Fibroblast of lung (primary cell): ENCODE measurements at regions not wholly inside any gene's neighbourhood (a gene's known extent, or its start where the extent isn't known, plus 50 kb on each side); places are given as distances from the start of the nearest gene placed in this dataset.

Experiments used
- DNase-seq, 2 donors: peaks; one replicate each; pipeline versions ENCODE4 v3.0.0 to v3.0.0-alpha.2; 2010; ENCODE audit warnings: low read depth in 2 of 2
- H2AFZ ChIP-seq: 2 replicates; pipeline ENCODE4 v1.5.1; 2012; ENCODE audit warnings: low read length, control low read depth, inconsistent platforms
- H3K27ac ChIP-seq: 2 replicates; pipeline ENCODE4 v1.5.1; 2011; ENCODE audit warnings: low read length, control low read depth; ENCODE audit not compliant: insufficient read depth
- H3K27me3 ChIP-seq: 2 replicates; pipeline ENCODE4 v1.5.1; 2011; ENCODE audit warnings: mild to moderate bottlenecking, low read length; ENCODE audit not compliant: control insufficient read depth, insufficient read depth
- H3K36me3 ChIP-seq: 2 replicates; pipeline ENCODE4 v1.5.1; 2011; ENCODE audit warnings: low read length; ENCODE audit not compliant: control insufficient read depth, insufficient read depth
- H3K4me1 ChIP-seq: 2 replicates; pipeline ENCODE4 v1.5.1; 2011; ENCODE audit warnings: low read length; ENCODE audit not compliant: control insufficient read depth, insufficient read depth; ENCODE audit errors: extremely low read depth
- H3K4me2 ChIP-seq: 2 replicates; pipeline ENCODE4 v1.5.1; 2011; ENCODE audit warnings: low read length, control low read depth; ENCODE audit not compliant: insufficient read depth; ENCODE audit errors: extremely low read depth
- H3K4me3 ChIP-seq, 4 experiments: fragments of 200-600 bp in 1 of 4; sonication (generic) in 1 of 4; replicated peaks in 1 of 4; 2 replicates each; pipeline ENCODE4 v1.5.1; 2011 to 2016; ENCODE audit warnings: low read length in 4 of 4, low read depth in 3 of 4, mild to moderate bottlenecking in 3 of 4, control low read depth in 2 of 4, inconsistent platforms in 1 of 4, mixed read lengths in 1 of 4; ENCODE audit not compliant: insufficient read depth in 1 of 4; ENCODE audit errors: control extremely low read depth in 1 of 4
- H3K79me2 ChIP-seq: 2 replicates; pipeline ENCODE4 v1.5.1; 2012; ENCODE audit warnings: mild to moderate bottlenecking, low read length, inconsistent platforms; ENCODE audit not compliant: control insufficient read depth, insufficient read depth
- H3K9ac ChIP-seq: 2 replicates; pipeline ENCODE4 v1.5.1; 2011; ENCODE audit warnings: mild to moderate bottlenecking, low read length, control low read depth; ENCODE audit not compliant: insufficient read depth
- H3K9me3 ChIP-seq: 2 replicates; pipeline ENCODE4 v1.5.1; 2012; ENCODE audit warnings: low read depth, low read length; ENCODE audit not compliant: control insufficient read depth, insufficient read depth
- H4K20me1 ChIP-seq: 2 replicates; pipeline ENCODE4 v1.5.1; 2011; ENCODE audit warnings: low read length; ENCODE audit not compliant: control insufficient read depth, insufficient read depth; ENCODE audit errors: extremely low read depth
- CTCF ChIP-seq, 2 donors: IDR thresholded peaks in 1 of 2; conservative IDR thresholded peaks in 1 of 2; 1 replicate in 1 of 2; 2 replicates in 1 of 2; pipeline ENCODE4 v1.5.1; 2011 to 2012; ENCODE audit warnings: low read length in 2 of 2, control low read depth in 1 of 2, inconsistent platforms in 1 of 2, low read depth in 1 of 2, mild to moderate bottlenecking in 1 of 2
- EZH2 ChIP-seq: IDR thresholded peaks from 2 replicates; pipeline ENCODE4 v1.5.1; 2012; ENCODE audit warnings: low read length, control low read depth, mild to moderate bottlenecking; ENCODE audit errors: missing control alignments

DNA sequence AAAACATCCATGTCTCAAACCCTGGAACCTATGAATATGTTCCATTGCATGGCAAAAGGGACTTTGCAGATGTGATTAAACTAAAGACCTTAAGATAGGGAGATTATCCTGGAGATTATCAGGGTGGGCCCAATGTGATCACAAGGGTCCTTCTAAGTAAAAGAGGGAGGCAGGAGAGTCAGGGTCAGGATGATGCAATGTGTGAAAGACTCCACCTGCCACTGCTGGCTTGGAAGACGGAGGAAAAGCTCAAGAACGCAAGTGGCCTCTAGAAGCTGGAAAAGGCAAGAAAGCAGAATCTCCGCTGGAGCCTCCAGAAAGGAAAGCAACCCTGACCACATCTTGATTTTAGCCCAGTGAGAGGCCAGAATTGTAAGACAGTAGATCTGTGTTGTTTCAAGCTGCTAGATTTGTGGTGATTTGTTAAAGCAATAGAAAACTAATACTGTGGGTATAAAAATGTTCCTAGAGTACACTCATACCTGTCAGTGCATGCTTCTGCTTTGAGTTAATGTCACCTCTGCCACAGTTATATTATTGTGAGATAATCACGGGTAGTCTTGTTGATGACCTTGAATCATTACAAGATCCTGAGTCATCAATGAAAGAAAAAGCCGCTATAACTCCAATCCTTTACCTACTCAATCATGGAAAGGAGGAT, 93.5 kb upstream of the TNPO1 start:
- Histone ChIP-seq H3K9me3 (no peaks in the 10 kb centered on the region), H3K4me2 (no peak overlapping the region), H3K27ac (no peak overlapping the region), H2AFZ (no peak overlapping the region), H3K36me3 (no peaks in the 10 kb centered on the region), H4K20me1 (no peaks in the 10 kb centered on the region), H3K79me2 (no peaks in the 10 kb centered on the region), H3K27me3 (no peaks in the 10 kb centered on the region), H3K9ac (no peak overlapping the region), H3K4me3 (no peak overlapping the region), H3K4me1 (no peaks in the 10 kb centered on the region)
- TF ChIP-seq EZH2 (no peak), CTCF (conservative IDR thresholded peaks at IDR 0.05 in 1 of 2, IDR thresholded peaks at IDR 0.05 in 1 of 2; ENCODE audit: low read depth in 1 of 2, low read length in 2 of 2) (no peak)
- DNase-seq: no peak

GRCh38 chr5:72721844-72722243, 94.6 kb upstream of the TNPO1 start:
- H3K79me2 ChIP-seq: no peaks in the 10 kb centered on the region
- no peaks in the 10 kb centered on the region for H3K36me3 ChIP-seq
- no peak overlapping the region for H3K4me3 ChIP-seq
- no peaks in the 10 kb centered on the region for H3K4me1 ChIP-seq
- H3K9ac ChIP-seq: no peak overlapping the region
- DNase-seq: no peak
- H2AFZ ChIP-seq: no peak overlapping the region
- H3K27ac ChIP-seq: no peak overlapping the region
- H4K20me1 ChIP-seq: no peaks in the 10 kb centered on the region
- H3K27me3 ChIP-seq: no peaks in the 10 kb centered on the region
- H3K4me2 ChIP-seq: no peak overlapping the region
- TF ChIP-seq CTCF (conservative IDR thresholded peaks at IDR 0.05 in 1 of 2, IDR thresholded peaks at IDR 0.05 in 1 of 2; ENCODE audit: low read depth in 1 of 2, low read length in 2 of 2) (no peak), EZH2 (no peak)
- no peaks in the 10 kb centered on the region for H3K9me3 ChIP-seq

- Histone ChIP-seq H4K20me1 (no peaks in the 10 kb centered on the region), H3K27ac (no peak overlapping the region), H3K4me3 (no peak overlapping the region), H3K79me2 (no peaks in the 10 kb centered on the region), H2AFZ (no peak overlapping the region), H3K27me3 (no peaks in the 10 kb centered on the region), H3K4me1 (no peaks in the 10 kb centered on the region), H3K9me3 (no peaks in the 10 kb centered on the region), H3K36me3 (no peaks in the 10 kb centered on the region), H3K4me2 (no peak overlapping the region), H3K9ac (no peak overlapping the region)
- TF ChIP-seq EZH2 (no peak), CTCF (conservative IDR thresholded peaks at IDR 0.05 in 1 of 2, IDR thresholded peaks at IDR 0.05 in 1 of 2; ENCODE audit: low read depth in 1 of 2, low read length in 2 of 2) (no peak)
- DNase-seq: no peak
These were observed 96.3 kb upstream of the TNPO1 start for GRCh38 chr5:72720205-72720604.
